Activated CD4-positive, alpha-beta T cell treated with anti-CD3 and anti-CD28 coated beads for 24 hours (primary cell): ENCODE measurements at regions not wholly inside any gene's neighbourhood (a gene's known extent, or its start where the extent isn't known, plus 50 kb on each side); places are given as distances from the start of the nearest gene placed in this dataset.
"Not testable (repeated sequence)": the region's sequence is repeated elsewhere in the genome, so short reads cannot be mapped to it uniquely, and the experiment has no call there.

Source experiments
- DNase-seq, 2 donors: peaks; one replicate each; pipeline ENCODE4 v3.0.0-alpha.2; 2020; ENCODE audit warnings: low read depth in 2 of 2

DNA sequence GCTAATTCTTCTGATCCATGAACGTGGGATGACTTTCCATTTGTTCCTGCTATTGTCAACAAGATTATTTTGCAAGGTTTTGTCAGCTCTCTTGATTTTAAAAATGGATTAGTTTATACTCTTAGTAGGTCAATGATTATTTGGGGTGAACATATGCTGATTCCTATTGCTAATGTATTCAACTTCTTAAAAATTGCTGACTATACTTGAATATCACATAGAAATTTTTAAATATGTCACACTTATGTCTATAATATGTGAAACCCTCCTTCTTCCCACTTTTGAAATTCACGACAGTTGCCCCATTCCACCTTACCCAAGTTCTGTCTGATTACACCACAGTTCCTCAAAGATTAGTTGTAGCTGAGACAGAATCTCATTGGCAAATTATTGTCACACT lies 465.7 kb upstream of the TENM3 start:
- no peak for DNase-seq

- DNase-seq: no peak
Observed at GRCh38 chr4:181784881-181785280, 458.3 kb upstream of the TENM3 start.

DNA sequence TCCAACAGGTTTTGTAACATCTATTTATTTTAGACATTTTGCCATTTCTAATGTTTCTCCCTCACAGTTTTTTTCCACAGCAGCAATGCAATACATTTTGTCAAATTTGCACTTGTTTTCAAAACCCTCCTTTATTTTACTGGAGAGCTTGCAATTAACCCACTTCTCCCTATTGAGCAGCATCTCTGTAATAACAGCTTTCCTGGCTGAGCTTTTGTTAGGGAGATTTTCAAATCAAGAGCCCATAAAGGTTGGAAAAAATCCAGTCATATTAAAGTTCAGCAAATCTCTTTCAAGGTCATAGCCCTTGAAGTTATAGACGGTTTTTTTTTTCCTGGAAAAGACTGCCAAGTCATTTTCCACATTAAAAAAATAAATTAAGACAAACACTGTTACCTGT lies 450.6 kb upstream of the TENM3 start:
- no peak for DNase-seq

DNA sequence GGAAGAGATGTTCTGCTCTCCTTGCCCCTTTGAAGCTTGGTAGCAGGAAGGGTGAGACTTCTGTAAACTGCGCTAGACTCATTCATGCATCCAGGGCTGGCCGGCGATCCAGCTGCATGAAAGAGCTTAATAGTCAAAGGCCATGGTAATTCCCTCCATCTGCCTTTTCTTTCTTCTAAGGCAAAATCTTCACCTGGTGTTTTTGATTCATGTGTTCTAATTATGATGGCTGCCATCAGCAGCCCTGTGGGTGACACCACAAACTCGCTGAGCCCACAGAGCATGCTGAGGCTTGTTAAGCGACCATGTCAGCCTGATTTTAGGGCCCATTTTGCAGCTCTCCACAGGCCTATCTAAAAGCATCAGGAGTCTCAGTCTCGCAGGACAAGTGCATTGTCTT lies 450.1 kb upstream of the TENM3 start:
- DNase-seq: no peak

- no peak for DNase-seq
Observed at GRCh38 chr4:181796502-181796901, 446.7 kb upstream of the TENM3 start.

- no peak for DNase-seq
Observed at GRCh38 chr4:181798536-181798935, 444.7 kb upstream of the TENM3 start.

GRCh38 chr4:181799561-181800069 lies 443.6 kb upstream of the TENM3 start:
- no peak for DNase-seq

DNA sequence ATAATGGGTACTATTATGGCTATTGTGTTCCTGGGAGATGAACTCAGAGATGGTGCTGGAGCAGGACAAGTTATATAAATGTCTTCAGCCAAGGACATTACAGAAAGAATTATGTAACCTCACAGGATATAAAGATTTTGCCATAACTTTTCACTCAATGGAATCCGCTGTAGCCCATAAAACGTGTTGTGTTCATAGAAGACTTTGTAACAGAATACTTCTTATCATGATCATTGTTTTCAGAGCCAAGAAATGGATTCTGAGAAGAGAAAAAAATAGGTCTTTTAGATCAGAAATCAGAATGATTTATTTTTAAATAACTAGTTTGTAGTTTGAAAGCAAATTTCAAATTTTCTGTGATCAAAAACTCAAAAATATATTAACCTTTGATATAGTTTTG lies 441.0 kb upstream of the TENM3 start:
- no peak for DNase-seq

GRCh38 chr4:181807771-181808170 lies 435.4 kb upstream of the TENM3 start:
- no peak for DNase-seq

DNA sequence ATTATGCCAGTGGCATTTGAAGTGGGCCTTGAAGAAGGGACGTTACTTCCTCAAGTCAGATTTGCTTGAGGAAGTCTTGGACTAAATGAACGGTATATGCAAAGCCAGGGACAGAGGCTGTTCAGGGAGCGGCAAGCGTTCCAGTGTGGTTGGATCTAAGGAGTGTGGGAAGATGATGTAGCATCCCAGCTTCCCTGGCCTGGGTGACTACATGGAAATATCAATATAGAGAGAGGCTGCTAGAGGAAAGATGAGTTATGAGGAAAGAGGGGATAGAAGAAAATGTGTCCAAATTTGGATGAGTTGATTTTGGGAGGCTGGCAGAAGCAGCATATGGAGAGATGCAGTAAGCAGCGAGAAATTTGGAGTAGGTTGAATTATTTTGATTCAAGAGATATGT lies 432.5 kb upstream of the TENM3 start:
- DNase-seq: no peak

DNA sequence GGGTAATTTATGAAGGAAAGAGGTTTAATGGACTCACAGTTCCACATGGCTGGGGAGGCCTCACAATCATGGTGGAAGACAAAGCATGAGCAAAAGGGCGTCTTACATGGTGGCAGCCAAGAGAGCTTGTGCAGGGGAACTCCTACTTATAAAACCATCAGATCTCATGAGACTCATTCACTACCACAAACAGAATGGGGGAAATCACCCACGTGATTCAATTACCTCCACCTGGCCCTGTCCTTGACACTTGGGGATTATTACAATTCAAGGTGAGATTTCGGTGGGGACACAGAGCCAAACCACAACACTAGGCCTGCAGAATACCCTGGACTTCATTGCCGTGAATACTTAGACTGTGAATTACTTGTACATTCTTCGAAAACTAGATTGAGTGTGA lies 431.7 kb upstream of the TENM3 start:
- DNase-seq: not testable (repeated sequence)

DNA sequence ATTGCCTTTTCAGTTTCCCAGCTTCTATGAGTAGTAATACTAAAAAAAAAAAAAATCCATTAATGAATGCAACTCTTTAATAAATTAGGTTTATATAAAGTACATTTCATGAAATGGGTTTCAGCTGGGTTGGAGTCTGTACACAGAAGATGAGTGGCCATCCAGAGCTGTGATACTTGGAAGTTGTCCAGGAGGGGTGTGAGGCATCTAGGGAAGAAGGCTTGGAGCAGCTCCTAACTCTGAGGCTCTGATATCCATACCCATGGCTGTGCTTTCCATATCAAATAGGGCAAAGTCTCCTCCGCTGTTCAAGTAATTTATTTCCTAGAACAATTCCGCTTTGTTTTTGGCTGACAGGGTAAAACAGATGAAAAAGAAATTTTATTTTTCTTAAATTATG lies 423.3 kb upstream of the TENM3 start:
- no peak for DNase-seq

GRCh38 chr4:181820553-181820952 lies 422.6 kb upstream of the TENM3 start:
- no peak for DNase-seq

- DNase-seq: no peak
Observed at GRCh38 chr4:181821039-181822004, 421.9 kb upstream of the TENM3 start.

DNA sequence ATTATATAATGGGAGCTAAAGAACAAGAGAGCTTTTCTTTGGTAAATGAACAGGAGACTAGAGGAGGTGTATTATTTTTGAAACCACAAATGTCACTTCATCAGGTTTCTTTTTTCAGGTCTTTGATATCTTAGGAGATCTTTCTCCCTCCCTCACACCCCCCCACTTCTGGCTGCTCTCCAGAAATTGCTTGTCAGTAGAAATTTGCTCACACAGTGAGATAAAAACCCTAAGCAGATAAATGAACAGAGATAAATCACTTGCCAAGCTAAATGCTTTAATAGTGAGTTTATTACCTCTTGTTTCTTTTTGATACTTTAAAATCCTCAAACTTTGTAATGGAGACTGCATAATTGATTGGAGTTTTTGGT lies 421.2 kb upstream of the TENM3 start:
- no peak for DNase-seq

GRCh38 chr4:181823183-181823582 lies 420.0 kb upstream of the TENM3 start:
- no peak for DNase-seq

- no peak for DNase-seq
Observed at GRCh38 chr4:181823645-181824044, 419.6 kb upstream of the TENM3 start.

GRCh38 chr4:181825564-181825963 lies 417.6 kb upstream of the TENM3 start:
- DNase-seq: no peak

DNA sequence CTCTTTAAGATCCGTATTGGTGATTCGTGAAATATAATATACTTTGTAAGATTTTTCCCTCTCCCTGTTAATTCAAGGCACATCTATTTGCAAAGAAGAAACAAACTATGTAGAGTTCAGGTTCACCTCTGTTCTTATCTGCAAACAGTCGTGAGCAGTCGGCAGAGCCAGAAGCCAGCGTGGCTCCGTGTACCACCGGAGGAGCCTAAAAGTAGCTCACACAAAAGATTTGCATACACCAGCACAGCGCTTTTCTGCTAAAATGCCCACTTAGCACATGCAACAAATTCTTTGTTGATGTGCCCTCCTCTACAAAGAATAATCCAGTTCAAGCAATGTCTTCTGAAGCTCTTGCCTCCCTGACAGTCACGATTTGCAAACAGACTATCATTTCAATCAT lies 416.0 kb upstream of the TENM3 start:
- no peak for DNase-seq

DNA sequence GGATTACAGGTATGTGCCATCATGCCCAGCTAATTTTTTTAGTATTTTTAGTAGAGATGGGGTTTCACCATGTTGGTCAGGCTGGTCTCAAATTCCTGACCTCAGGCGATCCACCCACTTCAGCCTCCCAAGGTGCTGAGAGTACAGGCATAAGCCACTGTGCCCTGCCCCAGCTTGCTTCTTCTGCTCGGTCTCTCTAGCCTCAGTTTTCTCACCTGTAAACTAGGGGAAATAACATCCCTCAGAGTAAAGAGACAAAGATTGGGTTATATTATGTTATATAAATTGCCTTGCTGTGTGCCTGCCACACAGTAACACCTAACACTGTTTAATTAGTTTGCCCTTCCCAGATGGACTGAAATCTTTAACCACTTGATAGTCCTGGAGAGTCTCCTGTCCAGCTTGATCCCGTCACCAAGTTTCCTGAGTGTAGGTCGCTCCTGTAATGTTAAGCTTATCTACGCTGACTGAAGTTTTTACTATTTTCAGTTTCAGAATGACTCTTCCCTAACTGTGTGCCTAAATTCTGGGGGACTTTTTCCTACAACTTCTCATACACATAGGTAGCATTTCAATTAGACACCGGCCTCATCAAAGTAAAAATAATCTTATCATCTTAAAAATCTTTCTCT lies 412.7 kb upstream of the TENM3 start:
- no peak for DNase-seq

GRCh38 chr4:181834071-181834470 lies 409.1 kb upstream of the TENM3 start:
- no peak for DNase-seq

- DNase-seq: no peak
Observed at GRCh38 chr4:181835348-181835747, 407.9 kb upstream of the TENM3 start.

DNA sequence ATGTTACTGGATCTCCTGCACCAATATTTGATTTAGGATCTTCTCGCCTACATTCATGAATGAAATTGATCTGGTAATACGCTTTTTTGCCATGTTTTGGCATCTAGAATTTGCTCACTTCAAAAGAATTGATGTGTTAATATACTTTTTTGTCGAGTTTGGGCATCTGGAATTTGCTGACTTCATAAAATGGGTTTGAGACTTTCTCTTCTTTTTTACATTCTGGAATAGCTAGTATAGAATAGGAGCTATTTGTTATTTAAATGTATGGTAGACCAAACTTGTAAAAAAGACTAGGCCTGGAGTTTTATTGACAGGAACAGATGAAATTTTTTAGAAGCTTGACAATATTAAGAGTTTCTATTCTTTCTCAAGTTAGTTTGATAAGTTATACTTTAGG lies 404.9 kb upstream of the TENM3 start:
- no peak for DNase-seq
